Naive thymus-derived CD8-positive, alpha-beta T cell (primary cell): ENCODE measurements at regions not wholly inside any gene's neighbourhood (a gene's known extent, or its start where the extent isn't known, plus 50 kb on each side); places are given as distances from the start of the nearest gene placed in this dataset.

Experiments
- ATAC-seq, 2 donors: fragments of 150-1000 bp; cut with Tn5 transposase in 1 of 2; sonication (Bioruptor Pico), chemical (Tn5 transposase) in 1 of 2; 1 replicate in 1 of 2; 2 replicates in 1 of 2; pipeline ENCODE4 v1.10.0; 2021; ENCODE audit warnings: mild to moderate bottlenecking in 2 of 2, moderate library complexity in 2 of 2
- POLR2A ChIA-PET: fragments of 350-600 bp; sonication (Branson Sonifier 250); formaldehyde crosslinking; loops from one replicate; lab custom pipeline; 2021; ENCODE audit warnings: antibody characterized with exemption; lab: Charles Lee
- DNase-seq, 10 donors: peaks; one replicate each; pipeline versions ENCODE4 v3.0.0 to v3.0.0-alpha.2; 2020 to 2022
- H3K27ac Mint-ChIP-seq, 10 donors: one replicate each; pipeline ENCODE4 v1.8.0; 2020 to 2022; ENCODE audit warnings: mild to moderate bottlenecking in 10 of 10, mixed read lengths in 10 of 10, moderate library complexity in 4 of 10, inconsistent platforms in 1 of 10
- H3K27me3 Mint-ChIP-seq, 5 donors: one replicate each; pipeline ENCODE4 v1.8.0; 2021 to 2022; ENCODE audit warnings: mixed read lengths in 5 of 5
- H3K36me3 Mint-ChIP-seq, 3 donors: one replicate each; pipeline ENCODE4 v1.8.0; 2020 to 2022; ENCODE audit warnings: mixed read lengths in 3 of 3, mild to moderate bottlenecking in 2 of 3, inconsistent platforms in 1 of 3
- H3K4me1 Mint-ChIP-seq, 4 donors: one replicate each; pipeline ENCODE4 v1.8.0; 2021 to 2022; ENCODE audit warnings: mixed read lengths in 4 of 4
- H3K4me3 Mint-ChIP-seq, 10 donors: one replicate each; pipeline ENCODE4 v1.8.0; 2020 to 2022; ENCODE audit warnings: mild to moderate bottlenecking in 10 of 10, mixed read lengths in 10 of 10, moderate library complexity in 6 of 10, inconsistent platforms in 1 of 10
- H3K9me3 Mint-ChIP-seq, 9 donors: one replicate each; pipeline ENCODE4 v1.8.0; 2020 to 2022; ENCODE audit warnings: mixed read lengths in 9 of 9, mild to moderate bottlenecking in 3 of 9, inconsistent platforms in 1 of 9, moderate library complexity in 1 of 9

GRCh38 chr14:34060651-34060999 lies 109.8 kb upstream of the EGLN3 start:
- Mint-ChIP-seq H3K9me3 (no peaks in the 10 kb centered on the region), H3K4me3 (peak overlapping the region; percentile 81 to 94 (median 90)), H3K27ac (peak overlapping the region in 6 of 10 donors; percentile 9 to 72 (median 52)), H3K36me3 (no peaks in the 10 kb centered on the region), H3K27me3 (peaks cover 3 to 18% (median 10%) of the 10 kb centered on the region in 5 donors), H3K4me1 (peaks cover 6 to 16% (median 12%) of the 10 kb centered on the region in 4 donors)
- POLR2A ChIA-PET = no interaction called here
- peak in 1 of 2 donors; percentile 42 for ATAC-seq
- no peak for DNase-seq

DNA sequence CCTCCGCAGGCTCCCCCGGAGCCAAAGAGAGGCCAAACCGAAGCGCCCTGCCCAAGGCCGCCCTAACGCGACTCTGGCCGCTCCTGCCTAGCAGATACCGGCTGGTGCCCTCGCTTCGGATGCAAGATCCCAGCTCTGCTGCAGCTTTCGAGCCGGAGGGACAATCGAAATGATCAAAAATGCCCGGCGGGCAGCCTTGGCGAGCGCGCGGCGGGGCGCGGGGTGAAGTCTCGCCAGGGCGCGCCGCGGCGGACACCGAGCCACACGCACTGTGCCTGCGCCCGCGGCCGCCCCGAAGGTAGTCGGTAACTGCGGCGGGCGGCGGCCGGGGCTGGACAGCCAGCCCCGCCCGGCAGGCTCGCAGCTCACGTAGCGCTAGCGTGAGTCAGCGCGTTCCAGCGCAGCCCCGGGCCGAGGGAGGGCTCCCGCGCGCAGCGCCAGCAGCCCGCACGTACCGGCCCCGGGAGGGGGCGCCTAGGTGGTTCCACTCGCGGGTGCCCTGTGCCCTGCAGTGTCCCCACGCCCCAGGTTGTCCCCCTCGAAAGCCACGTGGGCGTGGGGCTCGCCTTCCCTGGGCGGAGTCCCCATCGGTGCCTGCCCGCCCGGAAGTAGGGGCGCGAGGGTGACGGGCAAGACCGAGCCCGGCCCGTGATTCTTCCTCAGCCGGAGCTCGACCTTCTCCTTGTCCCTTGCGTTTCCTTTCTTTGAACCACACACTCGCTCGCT lies 109.2 kb upstream of the EGLN3 start:
- Mint-ChIP-seq H3K4me1 (peaks cover 6 to 16% (median 12%) of the 10 kb centered on the region in 4 donors), H3K27ac (peak overlapping the region in 4 of 10 donors; percentile 37 to 72 (median 66)), H3K36me3 (no peaks in the 10 kb centered on the region), H3K4me3 (peak overlapping the region; percentile 81 to 94 (median 90)), H3K27me3 (peaks cover 3 to 18% (median 10%) of the 10 kb centered on the region in 5 donors), H3K9me3 (no peaks in the 10 kb centered on the region)
- POLR2A ChIA-PET = no interaction called here
- ATAC-seq = peak; percentile 88 to 95
- DNase-seq = peak in 7 of 10 donors; percentile 13 to 36 (median 24)

GRCh38 chr14:34059037-34059924 lies 108.4 kb upstream of the EGLN3 start:
- no peak for DNase-seq
- no peaks in the 10 kb centered on the region for H3K36me3 Mint-ChIP-seq
- no peaks in the 10 kb centered on the region for H3K9me3 Mint-ChIP-seq
- H3K4me3 Mint-ChIP-seq = peak overlapping the region; percentile 46 to 94 (median 74)
- POLR2A ChIA-PET = no interaction called here
- peak overlapping the region in 1 of 10 donors; percentile 31 for H3K27ac Mint-ChIP-seq
- ATAC-seq = no peak
- H3K4me1 Mint-ChIP-seq = peaks cover 6 to 16% (median 12%) of the 10 kb centered on the region in 4 donors
- H3K27me3 Mint-ChIP-seq = peaks cover 3 to 18% (median 10%) of the 10 kb centered on the region in 5 donors

GRCh38 chr14:34058510-34058909 lies 107.6 kb upstream of the EGLN3 start:
- peaks cover 7 to 18% (median 10%) of the 10 kb centered on the region in 5 donors for H3K27me3 Mint-ChIP-seq
- H3K36me3 Mint-ChIP-seq = no peaks in the 10 kb centered on the region
- POLR2A ChIA-PET = no interaction called here
- no peaks in the 10 kb centered on the region for H3K9me3 Mint-ChIP-seq
- no peak overlapping the region for H3K4me3 Mint-ChIP-seq
- ATAC-seq = no peak
- DNase-seq = no peak
- H3K4me1 Mint-ChIP-seq = peaks cover 9 to 19% (median 17%) of the 10 kb centered on the region in 4 donors
- H3K27ac Mint-ChIP-seq = no peak overlapping the region

- peaks cover 19 to 38% (median 35%) of the 10 kb centered on the region in 4 donors for H3K4me1 Mint-ChIP-seq
- peaks cover 0 to 2% (median 0%) of the 10 kb centered on the region in 9 donors for H3K9me3 Mint-ChIP-seq
- ATAC-seq = no peak
These were observed 105.2 kb upstream of the EGLN3 start for GRCh38 chr14:34056046-34056445.

DNA sequence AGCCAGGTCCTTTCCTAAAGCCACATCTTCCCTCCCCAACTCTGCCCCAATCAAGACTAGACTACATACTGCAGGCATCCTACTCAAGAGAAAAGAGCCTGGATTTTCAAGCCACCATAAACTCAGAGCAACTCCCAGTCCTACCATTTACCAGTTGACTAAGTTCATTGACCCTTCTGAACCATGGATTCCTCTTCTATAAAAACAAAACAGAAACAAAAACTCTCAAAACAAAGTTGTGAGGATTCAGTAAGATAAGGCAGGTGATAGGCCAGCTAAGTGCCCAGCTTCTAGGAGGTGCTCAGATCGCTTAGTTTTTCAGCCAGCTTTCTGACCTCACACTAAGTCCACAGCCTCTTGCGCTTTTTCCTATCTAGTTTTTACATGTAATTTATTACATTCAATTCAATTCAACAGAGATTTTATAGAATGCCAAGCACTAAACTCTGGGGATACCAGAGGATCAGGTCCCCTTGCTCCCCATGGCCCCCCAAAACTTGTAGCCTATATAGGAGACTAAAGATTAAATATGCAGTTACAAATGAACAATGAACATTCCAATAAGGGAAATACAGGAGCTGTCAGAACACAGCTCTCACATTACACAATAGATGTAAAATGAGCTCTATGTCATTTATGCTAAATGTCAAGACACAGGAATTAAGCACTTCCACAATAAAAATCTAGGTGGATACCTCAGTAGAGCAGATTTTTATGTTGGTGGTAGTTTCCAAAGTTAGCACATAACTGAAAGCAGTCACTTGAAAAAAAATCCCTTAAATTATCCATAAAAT lies 104.5 kb upstream of the EGLN3 start:
- no peak overlapping the region for H3K4me3 Mint-ChIP-seq
- ATAC-seq (no peak), DNase-seq (no peak)
- no peak overlapping the region for H3K27ac Mint-ChIP-seq
- peaks cover 0 to 9% (median 4%) of the 10 kb centered on the region in 5 donors for H3K27me3 Mint-ChIP-seq
- H3K4me1 Mint-ChIP-seq = peaks cover 20 to 38% (median 32%) of the 10 kb centered on the region in 4 donors
- peaks cover 0 to 2% (median 0%) of the 10 kb centered on the region in 9 donors for H3K9me3 Mint-ChIP-seq
- POLR2A ChIA-PET = no interaction called here
- H3K36me3 Mint-ChIP-seq = no peaks in the 10 kb centered on the region

More at GRCh38 chr14:34056046-34056445, 105.2 kb upstream of the EGLN3 start:
- no peak overlapping the region for H3K27ac Mint-ChIP-seq
- H3K36me3 Mint-ChIP-seq = no peaks in the 10 kb centered on the region
- no peak for DNase-seq
- H3K27me3 Mint-ChIP-seq = peaks cover 3 to 14% (median 8%) of the 10 kb centered on the region in 5 donors
- no peak overlapping the region for H3K4me3 Mint-ChIP-seq
- POLR2A ChIA-PET = no interaction called here

DNA sequence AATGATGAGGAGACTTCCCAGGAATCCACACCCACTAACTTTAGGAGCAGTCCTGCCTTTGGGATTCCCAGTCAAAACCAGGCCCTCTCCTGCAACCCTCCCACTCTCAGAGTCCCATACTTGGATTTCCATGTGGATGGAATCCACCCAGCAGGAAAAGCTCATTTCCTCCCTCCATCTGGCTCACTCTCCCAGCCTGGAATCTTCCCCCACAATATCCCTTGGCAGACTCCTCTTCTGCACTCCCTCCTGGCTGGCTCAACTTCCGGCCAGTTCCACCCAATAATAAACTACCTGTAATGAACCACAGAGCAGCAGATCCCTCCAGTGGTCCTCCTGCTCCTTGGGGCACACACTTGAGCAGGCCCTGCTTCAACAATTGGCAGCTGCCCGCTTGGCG lies 102.8 kb upstream of the EGLN3 start:
- Mint-ChIP-seq H3K4me1 (peaks cover 26 to 45% (median 32%) of the 10 kb centered on the region in 4 donors), H3K36me3 (no peaks in the 10 kb centered on the region), H3K27ac (peak overlapping the region in 1 of 10 donors; percentile 39), H3K27me3 (peaks cover 0 to 4% (median 0%) of the 10 kb centered on the region in 5 donors), H3K9me3 (peaks cover 0 to 2% (median 0%) of the 10 kb centered on the region in 9 donors), H3K4me3 (no peak overlapping the region)
- POLR2A ChIA-PET = no interaction called here
- DNase-seq = no peak
- ATAC-seq = no peak

DNA sequence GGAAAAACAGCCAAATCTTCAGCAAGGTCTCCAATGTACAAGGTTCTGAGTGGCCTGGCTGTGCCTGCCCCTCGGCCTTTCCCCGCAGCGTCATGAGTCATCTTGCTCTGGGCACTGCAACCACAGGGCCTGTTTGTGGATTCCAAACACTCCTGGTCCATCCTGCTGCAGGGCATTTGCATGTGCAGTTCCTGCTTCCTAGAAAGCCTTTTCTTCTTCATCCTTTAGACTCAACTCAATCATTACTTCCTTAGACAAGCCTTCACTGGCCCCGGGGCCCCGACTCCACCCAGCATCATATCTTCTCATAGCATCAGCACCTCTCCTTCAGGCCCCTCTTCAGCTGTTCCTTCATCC lies 101.8 kb upstream of the EGLN3 start:
- Mint-ChIP-seq H3K27me3 (peaks cover 0 to 4% (median 0%) of the 10 kb centered on the region in 5 donors), H3K9me3 (peaks cover 0 to 2% (median 0%) of the 10 kb centered on the region in 9 donors), H3K4me1 (peaks cover 26 to 46% (median 32%) of the 10 kb centered on the region in 4 donors), H3K4me3 (peak overlapping the region in 2 of 10 donors; percentile 1 to 39), H3K27ac (no peak overlapping the region), H3K36me3 (no peaks in the 10 kb centered on the region)
- no peak for DNase-seq
- POLR2A ChIA-PET = interaction anchor here (0.6 kb wide), 1 partner anchor 23 kb away, joined by 3 read pairs; no protein-coding TSS in a partner anchor
- ATAC-seq = no peak

GRCh38 chr14:34051966-34052657 lies 101.2 kb upstream of the EGLN3 start:
- DNase-seq (no peak), ATAC-seq (peak in 1 of 2 donors; percentile 48)
- peak overlapping the region in 3 of 10 donors; percentile 2 to 26 (median 24) for H3K4me3 Mint-ChIP-seq
- POLR2A ChIA-PET = interaction anchor here (0.6 kb wide), 1 partner anchor 23 kb away, joined by 3 read pairs; no protein-coding TSS in a partner anchor
- peaks cover 0 to 4% (median 0%) of the 10 kb centered on the region in 5 donors for H3K27me3 Mint-ChIP-seq
- no peaks in the 10 kb centered on the region for H3K36me3 Mint-ChIP-seq
- peaks cover 29 to 51% (median 36%) of the 10 kb centered on the region in 4 donors for H3K4me1 Mint-ChIP-seq
- H3K27ac Mint-ChIP-seq = no peak overlapping the region
- peaks cover 0 to 2% (median 0%) of the 10 kb centered on the region in 9 donors for H3K9me3 Mint-ChIP-seq

DNA sequence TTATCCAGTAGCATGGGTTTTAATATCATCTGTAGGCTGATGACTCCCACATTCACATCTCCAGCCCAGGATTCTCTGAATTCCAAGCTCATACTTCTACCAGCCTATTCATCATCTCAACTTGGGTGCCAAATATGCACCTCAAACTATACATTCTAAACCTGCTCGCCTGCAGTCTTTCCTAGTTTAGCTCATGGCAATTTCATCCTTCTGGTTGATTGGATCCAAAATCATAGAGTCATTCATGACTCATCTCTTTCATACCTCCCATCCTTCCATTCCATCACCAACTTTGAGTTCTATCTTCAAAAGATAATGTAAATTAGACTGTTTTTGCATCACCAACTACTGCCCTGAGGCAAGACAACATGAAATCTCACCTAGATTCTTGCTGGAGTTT lies 99.7 kb upstream of the EGLN3 start:
- Mint-ChIP-seq H3K27ac (peak overlapping the region in 1 of 10 donors; percentile 43), H3K4me1 (peaks cover 33 to 61% (median 44%) of the 10 kb centered on the region in 4 donors), H3K9me3 (peaks cover 0 to 2% (median 0%) of the 10 kb centered on the region in 9 donors), H3K4me3 (peak overlapping the region in 1 of 10 donors; percentile 2), H3K36me3 (no peaks in the 10 kb centered on the region), H3K27me3 (peaks cover 0 to 4% (median 0%) of the 10 kb centered on the region in 5 donors)
- POLR2A ChIA-PET = no interaction called here
- ATAC-seq = no peak
- no peak for DNase-seq

DNA sequence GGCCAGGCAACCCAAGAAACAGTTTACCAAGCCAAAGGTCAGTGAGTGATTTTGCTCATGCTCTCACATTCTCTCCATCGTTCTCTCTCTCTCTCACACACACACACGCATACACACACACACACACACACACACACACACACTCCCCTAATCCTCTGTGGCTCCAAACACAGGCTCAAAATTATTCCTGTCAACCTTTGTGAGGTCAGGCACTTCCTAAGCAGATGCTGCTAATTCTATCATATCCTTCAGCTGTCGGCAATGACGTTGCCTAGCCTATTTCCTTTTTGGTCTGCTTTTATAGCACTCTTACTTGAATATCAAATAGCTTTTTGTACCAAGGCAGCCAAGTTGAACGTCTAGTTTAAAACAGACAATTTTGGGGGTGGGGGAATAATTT lies 98.9 kb upstream of the EGLN3 start:
- Mint-ChIP-seq H3K4me1 (peaks cover 33 to 64% (median 49%) of the 10 kb centered on the region in 4 donors), H3K27me3 (peaks cover 0 to 4% (median 0%) of the 10 kb centered on the region in 5 donors), H3K9me3 (peaks cover 0 to 2% (median 0%) of the 10 kb centered on the region in 9 donors), H3K4me3 (peak overlapping the region in 4 of 10 donors; percentile 7 to 54 (median 28)), H3K27ac (peak overlapping the region in 2 of 10 donors; percentile 23 to 49), H3K36me3 (no peaks in the 10 kb centered on the region)
- POLR2A ChIA-PET = no interaction called here
- ATAC-seq (peak in 1 of 2 donors; percentile 75), DNase-seq (peak in 2 of 10 donors; percentile 10 to 15)
